Adrenal gland (tissue), 9 donors: ENCODE measurements at regions not wholly inside any gene's neighbourhood (a gene's known extent, or its start where the extent isn't known, plus 50 kb on each side); places are given as distances from the start of the nearest gene placed in this dataset.
A peak's percentile ranks its signal among the peaks of the same experiment; 100 is the strongest.

Experiments used
- DNase-seq, 7 donors: peaks; one replicate each; pipeline ENCODE4 v3.0.0-alpha.2; 2019 to 2020
- H3K27ac ChIP-seq, 5 donors: fragments of 200-600 bp; sonication (generic) in 4 of 5; 1 replicate in 3 of 5; 2 replicates in 2 of 5; pipeline versions ENCODE4 v1.5.1 to v1.8.0; 2016 to 2020; ENCODE audit warnings: mild to moderate bottlenecking in 1 of 5
- H3K27me3 ChIP-seq: fragments of 200-600 bp; 2 replicates; pipeline ENCODE4 v1.8.0; 2021
- H3K36me3 ChIP-seq, 2 donors: fragments of 200-600 bp; replicated peaks in 1 of 2; 1 replicate in 1 of 2; 2 replicates in 1 of 2; pipeline versions ENCODE4 v1.5.1 to v1.8.0; 2018 to 2022
- H3K4me1 ChIP-seq, 2 donors: fragments of 200-600 bp; replicated peaks in 1 of 2; 1 replicate in 1 of 2; 2 replicates in 1 of 2; pipeline versions ENCODE4 v1.5.1 to v1.8.0; 2018 to 2021
- H3K4me3 ChIP-seq, 4 donors: fragments of 200-600 bp; sonication (generic) in 3 of 4; one replicate each; pipeline ENCODE4 v1.5.1; 2016 to 2018
- H3K9me3 ChIP-seq, 3 donors: fragments of 200-600 bp; sonication (generic) in 1 of 3; replicated peaks in 1 of 3; 1 replicate in 2 of 3; 2 replicates in 1 of 3; pipeline versions ENCODE4 v1.5.1 to v1.8.0; 2016 to 2021
- POLR2A ChIP-seq, 2 donors: fragments of 450-650 bp; IDR thresholded peaks; one replicate each; pipeline ENCODE4 v1.6.1; 2017; ENCODE audit warnings: antibody characterized with exemption in 2 of 2, mild to moderate bottlenecking in 2 of 2, moderate library complexity in 1 of 2
- WGBS, 4 donors: extraction: QIAGEN DNeasy Blood & Tissue Kit in 2 of 4; methylation state at CpG; one replicate each; pipeline versions ENCODE4 v1.1.5 to v1.1.7; 2013 to 2017; 5-methylcytosine and 5-hydroxymethylcytosine counted together
- intact Hi-C, 2 donors: fragments of 100-400 bp; cut with DNase I; formaldehyde crosslinking; loops; one replicate each; pipeline versions ENCODE4 v1.14.1 to v1.15.0; 2022 to 2023
- TF ChIP-seq, protein P1 (sequence below), 6 experiments: fragments of 450-650 bp in 4 of 6; fragments of 200-600 bp in 2 of 6; sonication (generic) in 1 of 6; IDR thresholded peaks; 1 replicate in 5 of 6; 2 replicates in 1 of 6; pipeline versions ENCODE4 v1.5.1 to v1.8.0; 2016 to 2021; ENCODE audit warnings: antibody characterized with exemption in 6 of 6, mild to moderate bottlenecking in 2 of 6, moderate library complexity in 1 of 6
- donor health status: healthy with polysubstance abuse.
- donor health status: Bipolar disorder and iron deficiency.
- donor health status: DM: yes; HTN: yes; CAD: no.
- donor health status: DM: no; HTN: no; CAD: no.
- donor health status: DM: no; HTN: no; CAD: no.

DNA sequence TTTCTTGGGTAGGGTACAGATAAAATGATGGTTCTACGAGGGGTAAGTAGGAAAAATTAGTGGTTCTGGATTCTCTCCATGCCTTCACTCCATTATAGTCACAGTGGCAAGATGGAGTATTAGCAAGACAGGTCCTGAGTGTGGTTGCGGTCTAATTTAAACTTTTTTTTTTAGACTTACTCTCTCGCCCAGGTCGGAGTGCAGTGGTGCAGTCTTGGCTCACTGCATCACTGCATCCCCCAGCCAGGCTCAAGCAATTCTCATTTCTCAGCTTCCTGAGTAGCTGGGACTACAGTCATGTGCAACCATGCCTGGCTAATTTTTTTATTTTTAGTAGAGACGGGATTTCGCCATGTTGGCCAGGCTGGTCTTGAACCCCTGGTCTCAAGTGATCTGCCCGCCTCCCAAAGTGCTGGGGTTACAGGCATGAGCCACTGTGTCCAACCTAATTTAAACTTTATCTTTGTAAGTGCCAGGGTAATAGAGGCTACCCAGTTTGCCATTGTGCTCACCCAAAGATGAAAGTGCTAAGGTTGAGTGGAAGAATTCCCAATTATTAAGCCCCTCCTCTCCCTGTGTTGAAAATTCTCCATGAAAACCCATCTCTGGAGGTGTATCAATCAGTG, 135.6 kb downstream of the TM9SF2 start:
- intact Hi-C loops, result no loop called here
- DNase-seq, result no peak
- H3K4me3 ChIP-seq, result no peak overlapping the region
- H3K9me3 ChIP-seq, result no peaks in the 10 kb centered on the region
- no peaks in the 10 kb centered on the region for H3K4me1 ChIP-seq
- H3K27ac ChIP-seq, result no peak overlapping the region
- TF ChIP-seq POLR2A (IDR thresholded peaks at IDR 0.05), result no peak
- TF ChIP-seq, protein P1, sequence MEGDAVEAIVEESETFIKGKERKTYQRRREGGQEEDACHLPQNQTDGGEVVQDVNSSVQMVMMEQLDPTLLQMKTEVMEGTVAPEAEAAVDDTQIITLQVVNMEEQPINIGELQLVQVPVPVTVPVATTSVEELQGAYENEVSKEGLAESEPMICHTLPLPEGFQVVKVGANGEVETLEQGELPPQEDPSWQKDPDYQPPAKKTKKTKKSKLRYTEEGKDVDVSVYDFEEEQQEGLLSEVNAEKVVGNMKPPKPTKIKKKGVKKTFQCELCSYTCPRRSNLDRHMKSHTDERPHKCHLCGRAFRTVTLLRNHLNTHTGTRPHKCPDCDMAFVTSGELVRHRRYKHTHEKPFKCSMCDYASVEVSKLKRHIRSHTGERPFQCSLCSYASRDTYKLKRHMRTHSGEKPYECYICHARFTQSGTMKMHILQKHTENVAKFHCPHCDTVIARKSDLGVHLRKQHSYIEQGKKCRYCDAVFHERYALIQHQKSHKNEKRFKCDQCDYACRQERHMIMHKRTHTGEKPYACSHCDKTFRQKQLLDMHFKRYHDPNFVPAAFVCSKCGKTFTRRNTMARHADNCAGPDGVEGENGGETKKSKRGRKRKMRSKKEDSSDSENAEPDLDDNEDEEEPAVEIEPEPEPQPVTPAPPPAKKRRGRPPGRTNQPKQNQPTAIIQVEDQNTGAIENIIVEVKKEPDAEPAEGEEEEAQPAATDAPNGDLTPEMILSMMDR (IDR thresholded peaks at IDR 0.05), result no peak
- H3K36me3 ChIP-seq, result no peaks in the 10 kb centered on the region
- no peaks in the 10 kb centered on the region for H3K27me3 ChIP-seq
- 93 to 99% (median 94%) methylated on average over 7 of the region's 7 CpGs for WGBS, 4 donors

DNA sequence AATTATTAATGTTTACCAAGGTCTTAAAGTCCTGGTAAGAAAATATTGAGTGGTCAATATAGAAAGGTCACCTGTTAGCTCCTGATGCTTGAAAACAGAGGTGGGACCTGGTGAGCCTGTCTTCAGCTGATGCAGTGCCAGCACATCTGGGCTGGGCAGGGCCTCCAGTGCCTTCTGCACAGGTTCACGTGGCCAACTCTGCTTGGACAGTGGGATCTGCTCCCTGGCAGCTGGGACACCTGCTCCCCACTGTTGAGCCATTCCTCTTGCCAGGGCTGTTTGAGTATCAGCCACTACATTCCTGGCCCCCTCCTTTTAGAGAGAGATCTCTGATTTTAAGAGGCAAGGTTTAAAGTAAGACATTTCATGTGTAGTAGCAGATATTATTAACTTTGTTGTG, 135.0 kb downstream of the TM9SF2 start:
- H3K27me3 ChIP-seq, result no peaks in the 10 kb centered on the region
- 67 to 93% (median 76%) methylated on average over 1 of the region's 1 CpG for WGBS, 4 donors
- no peak for DNase-seq

DNA sequence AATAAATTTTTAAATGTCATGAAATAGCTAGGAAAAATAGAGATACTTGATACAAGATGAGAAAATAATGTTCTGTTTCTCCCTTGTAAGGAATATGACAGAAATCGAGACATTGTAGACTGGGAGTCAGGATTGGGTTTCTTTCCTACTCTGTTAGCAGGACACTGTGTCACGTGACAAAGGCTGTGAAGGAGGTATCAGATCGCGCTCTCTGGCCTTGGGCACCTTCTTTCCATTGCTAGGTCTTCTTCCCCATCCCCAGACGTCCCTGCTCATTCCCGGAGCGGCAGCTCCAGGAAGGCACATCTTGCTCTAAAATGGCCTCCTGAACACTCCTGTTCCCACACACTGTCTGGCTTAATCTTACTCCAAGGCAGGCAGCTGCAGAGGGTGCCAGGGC, 133.4 kb downstream of the TM9SF2 start:
- Histone ChIP-seq H3K36me3 (no peaks in the 10 kb centered on the region), H3K27ac (no peak overlapping the region), H3K9me3 (no peaks in the 10 kb centered on the region), H3K27me3 (no peaks in the 10 kb centered on the region), H3K4me1 (peaks cover 0 to 10% of the 10 kb centered on the region in 2 donors), H3K4me3 (no peak overlapping the region)
- intact Hi-C loops, result no loop called here
- no peak for TF ChIP-seq POLR2A (IDR thresholded peaks at IDR 0.05)
- TF ChIP-seq, protein P1 (IDR thresholded peaks at IDR 0.05), result no peak
- DNase-seq, result no peak
- WGBS, 4 donors, result 77 to 90% (median 89%) methylated on average over 6 to 7 of the region's 7 CpGs

More for the DNA sequence above, 135.0 kb downstream of the TM9SF2 start:
- Histone ChIP-seq H3K9me3 (no peaks in the 10 kb centered on the region), H3K4me3 (no peak overlapping the region), H3K36me3 (no peaks in the 10 kb centered on the region), H3K4me1 (no peaks in the 10 kb centered on the region), H3K27ac (no peak overlapping the region)
- no peak for TF ChIP-seq POLR2A (IDR thresholded peaks at IDR 0.05)
- TF ChIP-seq, protein P1 (IDR thresholded peaks at IDR 0.05), result no peak
- intact Hi-C loops, result no loop called here

DNA sequence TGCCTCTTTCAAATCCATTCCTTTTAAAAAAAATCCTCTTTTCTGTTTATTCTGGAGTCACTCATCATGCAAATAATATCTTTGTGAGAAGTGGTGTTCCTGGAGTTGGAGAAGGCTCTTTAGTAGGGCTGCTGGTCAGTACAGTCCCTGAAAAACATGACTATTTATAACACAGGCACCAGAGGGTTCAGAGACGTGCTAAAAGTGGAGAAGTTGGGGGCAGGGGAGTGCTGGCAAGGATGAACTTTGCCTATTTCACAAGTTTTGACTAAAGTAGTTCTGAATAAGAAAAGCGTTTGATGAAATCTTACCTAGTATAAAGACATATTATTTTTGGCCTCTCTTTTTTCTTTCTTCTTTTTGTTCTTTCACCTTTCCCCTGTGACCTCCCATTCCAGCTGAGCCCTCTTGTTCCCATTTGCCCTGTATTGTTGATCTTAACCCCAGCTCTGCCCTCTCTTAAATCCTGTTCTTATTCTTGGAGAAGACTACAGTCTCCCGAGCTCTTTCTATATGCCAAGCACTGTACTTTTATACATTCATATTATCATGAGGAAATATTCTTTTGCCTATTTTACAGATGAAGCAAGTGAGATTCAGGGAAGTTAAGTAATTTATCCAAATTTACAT, 129.1 kb downstream of the TM9SF2 start:
- H3K27ac ChIP-seq, result no peak overlapping the region
- 54 to 64% (median 58%) methylated on average over 3 of the region's 3 CpGs for WGBS, 4 donors
- H3K4me1 ChIP-seq, result peaks cover 0 to 29% of the 10 kb centered on the region in 2 donors
- H3K27me3 ChIP-seq, result no peaks in the 10 kb centered on the region
- DNase-seq, result peak in 1 of 7 donors; percentile 14
- TF ChIP-seq, protein P1 (IDR thresholded peaks at IDR 0.05), result no peak
- TF ChIP-seq POLR2A (IDR thresholded peaks at IDR 0.05), result no peak
- H3K36me3 ChIP-seq, result no peaks in the 10 kb centered on the region
- intact Hi-C loops, result no loop called here
- H3K9me3 ChIP-seq, result no peaks in the 10 kb centered on the region
- no peak overlapping the region for H3K4me3 ChIP-seq
